HEK293 (cell line): ENCODE measurements at regions not wholly inside any gene's neighbourhood (a gene's known extent, or its start where the extent isn't known, plus 50 kb on each side); places are given as distances from the start of the nearest gene placed in this dataset.

Source experiments
- ZBTB7A ChIP-seq: fragments of 450-650 bp; formaldehyde crosslinking; IDR thresholded peaks from 2 replicates; pipeline ENCODE4 v1.5.1; 2016; ENCODE audit warnings: low read depth, missing biosample characterization, missing genetic modification characterization
- ZNF174 ChIP-seq: fragments of 450-650 bp; formaldehyde crosslinking; IDR thresholded peaks from 2 replicates; pipeline ENCODE4 v1.5.0; 2017; ENCODE audit warnings: missing biosample characterization, mild to moderate bottlenecking, missing genetic modification characterization
- ZNF350 ChIP-seq: fragments of 450-650 bp; formaldehyde crosslinking; IDR thresholded peaks from 2 replicates; pipeline ENCODE4 v1.5.0; 2017; ENCODE audit warnings: missing biosample characterization, mild to moderate bottlenecking, missing genetic modification characterization
- TF ChIP-seq, protein P1 (sequence below): fragments of 450-650 bp; formaldehyde crosslinking; IDR thresholded peaks from 2 replicates; pipeline ENCODE4 v1.5.1; 2017; ENCODE audit warnings: missing biosample characterization, mild to moderate bottlenecking, missing genetic modification characterization, moderate library complexity
- TF ChIP-seq, protein P2 (sequence below): fragments of 450-650 bp; formaldehyde crosslinking; IDR thresholded peaks from 2 replicates; pipeline ENCODE4 v1.5.1; 2016; ENCODE audit warnings: missing biosample characterization, missing genetic modification characterization
- TF ChIP-seq, protein P3 (sequence below): fragments of 450-650 bp; formaldehyde crosslinking; IDR thresholded peaks from 2 replicates; pipeline ENCODE4 v1.5.1; 2016; ENCODE audit warnings: missing biosample characterization, missing genetic modification characterization, low read depth

DNA sequence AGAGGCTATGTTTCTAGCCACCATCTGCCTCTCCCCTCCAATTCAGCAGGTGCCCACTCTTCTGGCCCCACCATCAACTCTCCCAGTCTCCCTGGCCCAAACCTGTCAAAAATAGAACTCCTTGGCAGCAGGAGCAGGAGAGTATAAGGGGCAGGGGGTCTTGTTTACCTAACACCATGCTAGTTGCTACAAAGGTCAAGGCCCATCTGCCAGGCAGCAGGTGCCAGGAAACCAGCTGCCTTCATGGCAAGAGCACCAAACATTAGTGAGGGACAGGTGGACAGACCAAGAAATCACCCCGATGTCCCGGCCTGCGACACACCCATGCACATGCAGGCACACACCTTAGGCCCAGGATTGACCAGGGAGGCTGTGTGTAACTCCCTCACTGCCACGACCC, 387.9 kb downstream of the BUD13 start:
- TF ChIP-seq ZBTB7A, result no peak
- TF ChIP-seq, protein P1, sequence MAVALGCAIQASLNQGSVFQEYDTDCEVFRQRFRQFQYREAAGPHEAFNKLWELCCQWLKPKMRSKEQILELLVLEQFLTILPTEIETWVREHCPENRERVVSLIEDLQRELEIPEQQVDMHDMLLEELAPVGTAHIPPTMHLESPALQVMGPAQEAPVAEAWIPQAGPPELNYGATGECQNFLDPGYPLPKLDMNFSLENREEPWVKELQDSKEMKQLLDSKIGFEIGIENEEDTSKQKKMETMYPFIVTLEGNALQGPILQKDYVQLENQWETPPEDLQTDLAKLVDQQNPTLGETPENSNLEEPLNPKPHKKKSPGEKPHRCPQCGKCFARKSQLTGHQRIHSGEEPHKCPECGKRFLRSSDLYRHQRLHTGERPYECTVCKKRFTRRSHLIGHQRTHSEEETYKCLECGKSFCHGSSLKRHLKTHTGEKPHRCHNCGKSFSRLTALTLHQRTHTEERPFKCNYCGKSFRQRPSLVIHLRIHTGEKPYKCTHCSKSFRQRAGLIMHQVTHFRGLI (tag by site-specific recombination), result no peak
- TF ChIP-seq, protein P2, sequence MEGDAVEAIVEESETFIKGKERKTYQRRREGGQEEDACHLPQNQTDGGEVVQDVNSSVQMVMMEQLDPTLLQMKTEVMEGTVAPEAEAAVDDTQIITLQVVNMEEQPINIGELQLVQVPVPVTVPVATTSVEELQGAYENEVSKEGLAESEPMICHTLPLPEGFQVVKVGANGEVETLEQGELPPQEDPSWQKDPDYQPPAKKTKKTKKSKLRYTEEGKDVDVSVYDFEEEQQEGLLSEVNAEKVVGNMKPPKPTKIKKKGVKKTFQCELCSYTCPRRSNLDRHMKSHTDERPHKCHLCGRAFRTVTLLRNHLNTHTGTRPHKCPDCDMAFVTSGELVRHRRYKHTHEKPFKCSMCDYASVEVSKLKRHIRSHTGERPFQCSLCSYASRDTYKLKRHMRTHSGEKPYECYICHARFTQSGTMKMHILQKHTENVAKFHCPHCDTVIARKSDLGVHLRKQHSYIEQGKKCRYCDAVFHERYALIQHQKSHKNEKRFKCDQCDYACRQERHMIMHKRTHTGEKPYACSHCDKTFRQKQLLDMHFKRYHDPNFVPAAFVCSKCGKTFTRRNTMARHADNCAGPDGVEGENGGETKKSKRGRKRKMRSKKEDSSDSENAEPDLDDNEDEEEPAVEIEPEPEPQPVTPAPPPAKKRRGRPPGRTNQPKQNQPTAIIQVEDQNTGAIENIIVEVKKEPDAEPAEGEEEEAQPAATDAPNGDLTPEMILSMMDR (tag by site-specific recombination), result no peak
- TF ChIP-seq, protein P3, sequence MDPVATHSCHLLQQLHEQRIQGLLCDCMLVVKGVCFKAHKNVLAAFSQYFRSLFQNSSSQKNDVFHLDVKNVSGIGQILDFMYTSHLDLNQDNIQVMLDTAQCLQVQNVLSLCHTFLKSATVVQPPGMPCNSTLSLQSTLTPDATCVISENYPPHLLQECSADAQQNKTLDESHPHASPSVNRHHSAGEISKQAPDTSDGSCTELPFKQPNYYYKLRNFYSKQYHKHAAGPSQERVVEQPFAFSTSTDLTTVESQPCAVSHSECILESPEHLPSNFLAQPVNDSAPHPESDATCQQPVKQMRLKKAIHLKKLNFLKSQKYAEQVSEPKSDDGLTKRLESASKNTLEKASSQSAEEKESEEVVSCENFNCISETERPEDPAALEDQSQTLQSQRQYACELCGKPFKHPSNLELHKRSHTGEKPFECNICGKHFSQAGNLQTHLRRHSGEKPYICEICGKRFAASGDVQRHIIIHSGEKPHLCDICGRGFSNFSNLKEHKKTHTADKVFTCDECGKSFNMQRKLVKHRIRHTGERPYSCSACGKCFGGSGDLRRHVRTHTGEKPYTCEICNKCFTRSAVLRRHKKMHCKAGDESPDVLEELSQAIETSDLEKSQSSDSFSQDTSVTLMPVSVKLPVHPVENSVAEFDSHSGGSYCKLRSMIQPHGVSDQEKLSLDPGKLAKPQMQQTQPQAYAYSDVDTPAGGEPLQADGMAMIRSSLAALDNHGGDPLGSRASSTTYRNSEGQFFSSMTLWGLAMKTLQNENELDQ, result no peak
- TF ChIP-seq ZNF350 (tag by site-specific recombination), result no peak
- no peak for TF ChIP-seq ZNF174 (tag by site-specific recombination)
